ENCODE measurements at regions not wholly inside any gene's neighbourhood (a gene's known extent, or its start where the extent isn't known, plus 50 kb on each side); places are given as distances from the start of the nearest gene placed in this dataset.

DNA sequence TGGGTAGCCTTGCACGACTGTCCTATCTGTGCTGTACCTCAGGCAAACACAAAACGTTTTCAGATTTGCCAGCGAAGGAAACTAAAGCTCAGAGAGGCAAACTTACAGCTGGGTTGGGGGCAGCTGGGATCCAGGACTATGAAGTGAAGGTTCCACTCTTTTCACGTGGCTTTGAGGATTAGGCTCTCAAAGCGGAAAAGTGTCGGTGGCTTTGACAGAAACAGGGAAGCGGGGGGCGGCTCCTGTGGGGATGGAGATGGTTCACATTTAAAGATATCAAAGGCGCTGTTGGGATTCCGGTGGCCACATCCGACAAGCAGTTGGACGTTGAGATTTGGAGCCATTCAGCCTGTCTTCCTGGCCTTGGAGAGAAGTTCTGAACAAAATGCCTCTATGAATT lies 958.3 kb upstream of the ZNF722 start:
- BruUV-seq (replicated peaks): no TSS peak
- POLR2A ChIA-PET (ENCODE audit: low non-redundant PET): no interaction called here
- Histone ChIP-seq H3K9me3 (ENCODE audit: low read depth, low read length, poor library complexity, severe bottlenecking) (peaks cover 29% of the 10 kb centered on the region), H3K4me3 (ENCODE audit: low read depth, low read length, poor library complexity, severe bottlenecking) (no peak overlapping the region), H3K4me1 (ENCODE audit: insufficient read depth, low read length, poor library complexity, severe bottlenecking) (no peaks in the 10 kb centered on the region), H3K27me3 (replicated peaks; ENCODE audit: insufficient read depth, low read depth, low read length, poor library complexity) (no peaks in the 10 kb centered on the region), H3K27ac (ENCODE audit: low read depth, low read length, poor library complexity, severe bottlenecking) (no peak overlapping the region), H3K36me3 (ENCODE audit: insufficient read depth, low read length, poor library complexity, severe bottlenecking) (no peaks in the 10 kb centered on the region)
- TF ChIP-seq EZH2 (IDR thresholded peaks at IDR 0.05; ENCODE audit: borderline replicate concordance, low read depth, low read length, poor library complexity, severe bottlenecking): no peak
- TF ChIP-seq, protein P1, sequence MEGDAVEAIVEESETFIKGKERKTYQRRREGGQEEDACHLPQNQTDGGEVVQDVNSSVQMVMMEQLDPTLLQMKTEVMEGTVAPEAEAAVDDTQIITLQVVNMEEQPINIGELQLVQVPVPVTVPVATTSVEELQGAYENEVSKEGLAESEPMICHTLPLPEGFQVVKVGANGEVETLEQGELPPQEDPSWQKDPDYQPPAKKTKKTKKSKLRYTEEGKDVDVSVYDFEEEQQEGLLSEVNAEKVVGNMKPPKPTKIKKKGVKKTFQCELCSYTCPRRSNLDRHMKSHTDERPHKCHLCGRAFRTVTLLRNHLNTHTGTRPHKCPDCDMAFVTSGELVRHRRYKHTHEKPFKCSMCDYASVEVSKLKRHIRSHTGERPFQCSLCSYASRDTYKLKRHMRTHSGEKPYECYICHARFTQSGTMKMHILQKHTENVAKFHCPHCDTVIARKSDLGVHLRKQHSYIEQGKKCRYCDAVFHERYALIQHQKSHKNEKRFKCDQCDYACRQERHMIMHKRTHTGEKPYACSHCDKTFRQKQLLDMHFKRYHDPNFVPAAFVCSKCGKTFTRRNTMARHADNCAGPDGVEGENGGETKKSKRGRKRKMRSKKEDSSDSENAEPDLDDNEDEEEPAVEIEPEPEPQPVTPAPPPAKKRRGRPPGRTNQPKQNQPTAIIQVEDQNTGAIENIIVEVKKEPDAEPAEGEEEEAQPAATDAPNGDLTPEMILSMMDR (conservative IDR thresholded peaks at IDR 0.05; ENCODE audit: low read depth, low read length): no peak
- intact Hi-C loops (cut with micrococcal nuclease; ENCODE audit: unreplicated experiment): no loop called here
- DNase-seq (ENCODE audit: low spot score): no peak
- CTCF ChIA-PET: no interaction called here

DNA sequence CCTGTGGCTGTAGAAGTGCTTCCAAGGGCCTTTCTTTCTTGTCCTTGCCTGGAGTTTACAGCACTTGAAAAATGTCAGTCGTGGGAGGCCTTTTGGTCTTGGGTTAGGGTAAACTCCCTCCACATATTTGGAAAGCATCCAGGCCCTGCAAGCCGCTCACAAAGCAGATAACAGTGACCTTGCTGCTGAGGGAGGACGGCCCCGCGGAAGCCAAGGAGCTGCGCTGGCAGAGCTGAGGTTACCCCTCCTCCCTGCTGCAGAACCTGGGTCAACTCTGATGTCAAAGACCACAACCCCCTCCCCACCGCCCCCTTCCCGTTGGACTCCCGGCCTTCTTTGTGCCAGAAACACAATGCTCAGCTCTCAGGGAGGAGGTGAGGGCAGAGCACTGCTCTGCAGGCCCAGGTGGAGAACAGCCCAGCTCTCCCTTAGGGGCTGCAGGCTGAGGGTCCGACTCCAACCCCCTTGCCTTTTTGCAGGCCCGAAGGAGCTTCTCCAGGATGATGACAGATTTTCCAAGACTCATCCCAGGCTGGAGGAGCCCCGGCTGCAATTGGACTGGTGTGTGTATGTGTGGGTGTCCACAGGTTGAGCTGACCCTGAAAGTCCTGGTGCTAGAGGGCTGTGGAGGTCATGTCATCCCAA lies 957.6 kb upstream of the ZNF722 start:
- Histone ChIP-seq H3K36me3 (ENCODE audit: insufficient read depth, low read length, poor library complexity, severe bottlenecking) (no peaks in the 10 kb centered on the region), H3K27ac (ENCODE audit: low read depth, low read length, poor library complexity, severe bottlenecking) (no peak overlapping the region), H3K4me1 (ENCODE audit: insufficient read depth, low read length, poor library complexity, severe bottlenecking) (no peaks in the 10 kb centered on the region), H3K9me3 (ENCODE audit: low read depth, low read length, poor library complexity, severe bottlenecking) (peaks cover 30% of the 10 kb centered on the region), H3K4me3 (ENCODE audit: low read depth, low read length, poor library complexity, severe bottlenecking) (no peak overlapping the region), H3K27me3 (replicated peaks; ENCODE audit: insufficient read depth, low read depth, low read length, poor library complexity) (no peaks in the 10 kb centered on the region)
- TF ChIP-seq, protein P1 (conservative IDR thresholded peaks at IDR 0.05; ENCODE audit: low read depth, low read length): no peak
- TF ChIP-seq EZH2 (IDR thresholded peaks at IDR 0.05; ENCODE audit: borderline replicate concordance, low read depth, low read length, poor library complexity, severe bottlenecking): no peak
- no peak for DNase-seq (ENCODE audit: low spot score)
- POLR2A ChIA-PET (ENCODE audit: low non-redundant PET): no interaction called here
- BruUV-seq (replicated peaks): no TSS peak
- intact Hi-C loops (cut with micrococcal nuclease; ENCODE audit: unreplicated experiment): no loop called here
- CTCF ChIA-PET: no interaction called here

DNA sequence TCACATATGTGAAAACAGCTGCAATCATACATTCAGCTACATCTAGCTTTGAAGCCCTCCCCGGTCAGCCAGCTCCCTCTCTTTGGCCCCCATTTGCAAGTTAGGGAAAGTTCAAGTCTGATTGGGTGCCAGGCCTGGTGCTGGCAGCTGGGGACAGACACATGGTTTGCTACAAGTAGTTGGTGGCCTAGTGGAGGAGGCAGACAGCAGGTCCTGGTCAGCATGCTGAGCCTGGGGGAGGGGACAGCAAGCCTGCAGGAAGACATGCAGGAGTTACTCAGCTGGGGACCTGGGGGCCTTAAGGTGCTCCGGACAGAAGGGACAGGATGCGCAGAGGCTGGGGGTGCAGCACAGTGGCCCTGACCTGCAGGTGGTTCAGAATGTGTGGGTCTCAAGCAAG lies 956.9 kb upstream of the ZNF722 start:
- no peaks in the 10 kb centered on the region for H3K36me3 ChIP-seq (ENCODE audit: insufficient read depth, low read length, poor library complexity, severe bottlenecking)
- TF ChIP-seq EZH2 (IDR thresholded peaks at IDR 0.05; ENCODE audit: borderline replicate concordance, low read depth, low read length, poor library complexity, severe bottlenecking): no peak
- TF ChIP-seq, protein P1 (conservative IDR thresholded peaks at IDR 0.05; ENCODE audit: low read depth, low read length): no peak
- no peaks in the 10 kb centered on the region for H3K27me3 ChIP-seq (replicated peaks; ENCODE audit: insufficient read depth, low read depth, low read length, poor library complexity)
- CTCF ChIA-PET: no interaction called here
- DNase-seq (ENCODE audit: low spot score): no peak
- no peaks in the 10 kb centered on the region for H3K4me1 ChIP-seq (ENCODE audit: insufficient read depth, low read length, poor library complexity, severe bottlenecking)
- intact Hi-C loops (cut with micrococcal nuclease; ENCODE audit: unreplicated experiment): no loop called here
- no peak overlapping the region for H3K27ac ChIP-seq (ENCODE audit: low read depth, low read length, poor library complexity, severe bottlenecking)
- no peak overlapping the region for H3K4me3 ChIP-seq (ENCODE audit: low read depth, low read length, poor library complexity, severe bottlenecking)
- no TSS peak for BruUV-seq (replicated peaks)
- POLR2A ChIA-PET (ENCODE audit: low non-redundant PET): no interaction called here
- H3K9me3 ChIP-seq (ENCODE audit: low read depth, low read length, poor library complexity, severe bottlenecking): peaks cover 30% of the 10 kb centered on the region

All from A673 (cell line).